Uterus (tissue), 3 donors: ENCODE measurements at regions not wholly inside any gene's neighbourhood (a gene's known extent, or its start where the extent isn't known, plus 50 kb on each side); places are given as distances from the start of the nearest gene placed in this dataset.

Source experiments
- DNase-seq, 2 donors: peaks; one replicate each; pipeline ENCODE4 v3.0.0-alpha.2; 2019 to 2020
- H3K27ac ChIP-seq, 2 donors: fragments of 200-600 bp; sonication (generic); 1 replicate in 1 of 2; 2 replicates in 1 of 2; pipeline ENCODE4 v1.5.1; 2016 to 2018
- H3K27me3 ChIP-seq, 2 donors: fragments of 200-600 bp; sonication (generic); one replicate each; pipeline ENCODE4 v1.5.1; 2018 to 2019; ENCODE audit warnings: control low read depth in 1 of 2
- H3K36me3 ChIP-seq, 2 donors: fragments of 200-600 bp; sonication (generic); one replicate each; pipeline ENCODE4 v1.5.1; 2019; ENCODE audit warnings: control low read depth in 1 of 2
- H3K4me1 ChIP-seq, 2 donors: fragments of 200-600 bp; sonication (generic); one replicate each; pipeline ENCODE4 v1.5.1; 2018 to 2019; ENCODE audit warnings: control low read depth in 1 of 2
- H3K4me3 ChIP-seq, 2 donors: fragments of 200-600 bp; sonication (generic); 1 replicate in 1 of 2; 2 replicates in 1 of 2; pipeline ENCODE4 v1.5.1; 2018 to 2019; ENCODE audit warnings: mild to moderate bottlenecking in 1 of 2
- H3K9me3 ChIP-seq, 2 donors: fragments of 200-600 bp; sonication (generic); one replicate each; pipeline ENCODE4 v1.5.1; 2019; ENCODE audit warnings: control low read depth in 1 of 2
- CTCF ChIP-seq, 4 experiments: fragments of 200-600 bp in 2 of 4; fragments of 450-650 bp in 2 of 4; sonication (generic) in 2 of 4; IDR thresholded peaks; one replicate each; pipeline ENCODE4 v1.5.1; 2016 to 2019; ENCODE audit warnings: antibody characterized with exemption in 4 of 4, mild to moderate bottlenecking in 2 of 4, moderate library complexity in 1 of 4
- POLR2A ChIP-seq, 2 donors: fragments of 450-650 bp; IDR thresholded peaks; one replicate each; pipeline ENCODE4 v1.6.1; 2016; ENCODE audit warnings: antibody characterized with exemption in 2 of 2, mild to moderate bottlenecking in 1 of 2, moderate library complexity in 1 of 2
- intact Hi-C: fragments of 100-400 bp; cut with DNase I; formaldehyde crosslinking; loops from one replicate; pipeline ENCODE4 v1.15.1; 2023; ENCODE audit warnings: low total_unique reads
- donor health status: DM: yes; HTN: yes; CAD: no.

DNA sequence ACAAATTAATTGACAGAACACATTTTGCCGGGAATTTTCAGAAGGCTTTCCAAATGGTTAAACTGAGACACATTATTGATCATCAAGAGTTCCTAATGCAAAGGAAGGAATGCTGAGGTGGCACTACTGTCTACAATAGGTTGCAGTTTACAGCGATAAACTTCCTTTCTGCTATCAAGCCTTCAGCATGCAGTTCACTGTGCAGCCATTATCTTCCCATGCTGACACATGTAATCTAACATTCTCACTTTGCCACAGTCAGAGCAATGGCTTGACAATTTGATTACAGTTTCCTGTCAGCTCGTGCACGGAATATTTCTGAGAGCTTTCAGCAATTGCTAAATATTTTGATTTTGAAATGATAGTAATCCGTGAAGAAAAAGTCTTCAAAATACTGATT is 166.9 kb upstream of the PRMT6 start:
- no peak for TF ChIP-seq POLR2A (IDR thresholded peaks at IDR 0.05)
- Histone ChIP-seq H3K9me3 (no peaks in the 10 kb centered on the region), H3K27ac (no peak overlapping the region), H3K4me1 (no peaks in the 10 kb centered on the region), H3K36me3 (no peaks in the 10 kb centered on the region), H3K4me3 (no peak overlapping the region), H3K27me3 (no peaks in the 10 kb centered on the region)
- intact Hi-C loops = no loop called here
- no peak for DNase-seq

- Histone ChIP-seq H3K27ac (no peak overlapping the region), H3K4me1 (no peaks in the 10 kb centered on the region), H3K27me3 (no peaks in the 10 kb centered on the region), H3K4me3 (no peak overlapping the region), H3K36me3 (no peaks in the 10 kb centered on the region), H3K9me3 (no peaks in the 10 kb centered on the region)
- intact Hi-C loops = no loop called here
- TF ChIP-seq POLR2A (IDR thresholded peaks at IDR 0.05) = no peak
- no peak for TF ChIP-seq CTCF (IDR thresholded peaks at IDR 0.05)
- DNase-seq = no peak
Observed at GRCh38 chr1:106897976-106898375, 158.5 kb upstream of the PRMT6 start.

- no peak for DNase-seq
Observed at GRCh38 chr1:106899644-106900043, 156.8 kb upstream of the PRMT6 start.

GRCh38 chr1:106907795-106908194 is 148.7 kb upstream of the PRMT6 start:
- intact Hi-C loops = no loop called here
- Histone ChIP-seq H3K36me3 (no peaks in the 10 kb centered on the region), H3K27me3 (no peaks in the 10 kb centered on the region), H3K27ac (no peak overlapping the region), H3K4me3 (no peak overlapping the region), H3K4me1 (no peaks in the 10 kb centered on the region), H3K9me3 (no peaks in the 10 kb centered on the region)
- DNase-seq = no peak
- TF ChIP-seq POLR2A (IDR thresholded peaks at IDR 0.05) (no peak), CTCF (IDR thresholded peaks at IDR 0.05) (no peak)

More at GRCh38 chr1:106899644-106900043, 156.8 kb upstream of the PRMT6 start:
- no peaks in the 10 kb centered on the region for H3K36me3 ChIP-seq
- no peak overlapping the region for H3K27ac ChIP-seq
- no peaks in the 10 kb centered on the region for H3K9me3 ChIP-seq
- no peaks in the 10 kb centered on the region for H3K4me1 ChIP-seq
- TF ChIP-seq CTCF (IDR thresholded peaks at IDR 0.05) (no peak), POLR2A (IDR thresholded peaks at IDR 0.05) (no peak)
- intact Hi-C loops = no loop called here
- no peaks in the 10 kb centered on the region for H3K27me3 ChIP-seq
- H3K4me3 ChIP-seq = no peak overlapping the region

- no peak for DNase-seq
- intact Hi-C loops = no loop called here
- Histone ChIP-seq H3K27me3 (no peaks in the 10 kb centered on the region), H3K4me1 (no peaks in the 10 kb centered on the region), H3K9me3 (no peaks in the 10 kb centered on the region), H3K27ac (no peak overlapping the region), H3K4me3 (no peak overlapping the region), H3K36me3 (no peaks in the 10 kb centered on the region)
- TF ChIP-seq POLR2A (IDR thresholded peaks at IDR 0.05) (no peak), CTCF (IDR thresholded peaks at IDR 0.05) (no peak)
Observed at GRCh38 chr1:106908689-106909088, 147.8 kb upstream of the PRMT6 start.

GRCh38 chr1:106910798-106911197 is 145.7 kb upstream of the PRMT6 start:
- no peak for DNase-seq
- Histone ChIP-seq H3K4me3 (no peak overlapping the region), H3K27ac (no peak overlapping the region), H3K36me3 (no peaks in the 10 kb centered on the region), H3K9me3 (no peaks in the 10 kb centered on the region), H3K27me3 (no peaks in the 10 kb centered on the region), H3K4me1 (no peaks in the 10 kb centered on the region)
- TF ChIP-seq CTCF (IDR thresholded peaks at IDR 0.05) (no peak), POLR2A (IDR thresholded peaks at IDR 0.05) (no peak)
- intact Hi-C loops = no loop called here
